ENCODE measurements at regions not wholly inside any gene's neighbourhood (a gene's known extent, or its start where the extent isn't known, plus 50 kb on each side); places are given as distances from the start of the nearest gene placed in this dataset.

DNA sequence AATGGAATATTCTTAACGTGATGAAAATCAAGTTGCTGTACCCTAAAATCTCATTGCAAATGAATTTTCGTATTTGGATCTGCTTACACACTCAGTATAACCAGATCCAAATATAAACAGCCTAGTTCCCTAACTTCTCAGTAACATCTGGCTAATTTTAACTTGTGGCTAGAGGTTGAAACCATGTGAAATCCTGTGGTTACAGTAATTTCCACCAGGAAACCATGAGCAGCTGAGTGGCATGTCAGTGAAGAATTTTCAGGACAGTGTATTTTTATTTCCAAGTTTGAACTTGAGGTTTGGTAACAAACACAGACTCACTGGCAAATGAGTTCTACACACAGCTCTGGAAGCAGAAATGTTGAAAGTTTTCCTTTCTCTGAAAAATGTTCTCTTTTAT lies 754.1 kb downstream of the NR2F2 start:
- no peaks in the 10 kb centered on the region for H3K4me1 ChIP-seq (ENCODE audit: insufficient read depth)
- H3K9me3 ChIP-seq = no peaks in the 10 kb centered on the region
- TF ChIP-seq EP300 (IDR thresholded peaks at IDR 0.05) (no peak), POLR2A (IDR thresholded peaks at IDR 0.05) (no peak)
- TF ChIP-seq, protein P1, sequence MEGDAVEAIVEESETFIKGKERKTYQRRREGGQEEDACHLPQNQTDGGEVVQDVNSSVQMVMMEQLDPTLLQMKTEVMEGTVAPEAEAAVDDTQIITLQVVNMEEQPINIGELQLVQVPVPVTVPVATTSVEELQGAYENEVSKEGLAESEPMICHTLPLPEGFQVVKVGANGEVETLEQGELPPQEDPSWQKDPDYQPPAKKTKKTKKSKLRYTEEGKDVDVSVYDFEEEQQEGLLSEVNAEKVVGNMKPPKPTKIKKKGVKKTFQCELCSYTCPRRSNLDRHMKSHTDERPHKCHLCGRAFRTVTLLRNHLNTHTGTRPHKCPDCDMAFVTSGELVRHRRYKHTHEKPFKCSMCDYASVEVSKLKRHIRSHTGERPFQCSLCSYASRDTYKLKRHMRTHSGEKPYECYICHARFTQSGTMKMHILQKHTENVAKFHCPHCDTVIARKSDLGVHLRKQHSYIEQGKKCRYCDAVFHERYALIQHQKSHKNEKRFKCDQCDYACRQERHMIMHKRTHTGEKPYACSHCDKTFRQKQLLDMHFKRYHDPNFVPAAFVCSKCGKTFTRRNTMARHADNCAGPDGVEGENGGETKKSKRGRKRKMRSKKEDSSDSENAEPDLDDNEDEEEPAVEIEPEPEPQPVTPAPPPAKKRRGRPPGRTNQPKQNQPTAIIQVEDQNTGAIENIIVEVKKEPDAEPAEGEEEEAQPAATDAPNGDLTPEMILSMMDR (IDR thresholded peaks at IDR 0.05) = no peak
- no peaks in the 10 kb centered on the region for H3K27me3 ChIP-seq
- no peak for DNase-seq
- no peak overlapping the region for H3K27ac ChIP-seq
- H3K4me3 ChIP-seq = no peak overlapping the region
- no peaks in the 10 kb centered on the region for H3K36me3 ChIP-seq
- intact Hi-C loops (cut with DNase I) = no loop called here
- 32 to 43% (median 36%) methylated on average over 2 of the region's 2 CpGs for WGBS, 3 donors

DNA sequence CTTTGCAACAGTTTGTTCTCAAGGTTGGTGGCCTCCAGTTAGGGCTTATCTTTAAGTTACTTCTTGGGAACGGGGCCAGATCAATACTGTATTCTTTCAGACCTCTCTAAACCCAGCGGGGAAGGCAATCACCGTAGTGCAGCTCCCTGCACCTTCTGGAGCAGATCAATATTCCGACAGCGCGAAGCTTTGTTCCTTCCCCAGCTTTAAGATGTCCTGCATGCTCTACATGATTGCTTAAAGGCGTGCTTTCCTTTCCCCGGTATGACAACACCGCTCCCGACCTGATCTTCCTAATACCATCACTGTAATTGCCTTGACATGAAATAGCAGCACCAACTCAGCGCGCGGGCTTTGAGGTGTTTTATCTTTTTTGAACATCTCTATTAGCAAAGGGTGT lies 755.2 kb downstream of the NR2F2 start:
- 59 to 77% (median 65%) methylated on average over 13 of the region's 13 CpGs for WGBS, 3 donors
- Histone ChIP-seq H3K36me3 (no peaks in the 10 kb centered on the region), H3K4me3 (no peak overlapping the region), H3K27me3 (no peaks in the 10 kb centered on the region), H3K4me1 (ENCODE audit: insufficient read depth) (no peaks in the 10 kb centered on the region), H3K9me3 (no peaks in the 10 kb centered on the region), H3K27ac (no peak overlapping the region)
- no peak for DNase-seq
- intact Hi-C loops (cut with DNase I) = no loop called here
- TF ChIP-seq, protein P1 (IDR thresholded peaks at IDR 0.05) = no peak
- TF ChIP-seq EP300 (IDR thresholded peaks at IDR 0.05) = no peak
- TF ChIP-seq POLR2A (IDR thresholded peaks at IDR 0.05) = no peak

DNA sequence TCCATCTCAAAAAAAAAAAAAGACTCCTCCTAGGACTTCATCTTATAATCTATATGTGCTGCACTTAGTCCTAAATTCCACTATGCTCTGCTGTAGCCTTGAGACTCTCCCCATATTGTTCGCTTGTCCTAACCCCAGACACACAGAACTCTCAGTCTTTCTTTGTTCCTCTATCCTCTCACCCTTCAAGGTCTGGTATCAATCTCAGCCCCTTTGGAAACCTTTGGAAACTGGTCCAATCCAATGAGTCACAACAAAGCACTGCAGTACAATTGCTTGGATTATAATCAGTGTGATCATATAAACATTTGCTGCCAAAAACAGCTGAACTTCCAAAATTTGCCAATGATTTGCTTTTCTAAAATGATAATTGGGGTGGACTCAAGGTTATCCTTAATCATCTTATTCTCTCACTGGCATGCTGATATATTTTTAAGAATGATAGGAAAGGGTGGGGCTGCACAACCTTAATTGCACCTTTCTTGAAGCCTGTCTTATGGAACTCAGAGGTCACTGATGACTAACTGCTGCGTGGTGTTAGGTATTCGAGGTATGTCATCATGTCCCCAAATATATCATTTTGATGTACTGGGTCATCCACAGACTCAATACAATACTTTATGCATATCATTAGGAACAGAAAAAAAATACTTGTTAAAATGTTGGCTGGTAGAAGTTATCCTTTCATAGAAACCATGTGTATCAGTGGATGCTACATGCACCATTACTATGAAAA lies 756.7 kb downstream of the NR2F2 start:
- H3K4me1 ChIP-seq (ENCODE audit: insufficient read depth) = no peaks in the 10 kb centered on the region
- H3K4me3 ChIP-seq = no peak overlapping the region
- WGBS, 3 donors = 60 to 62% (median 62%) methylated on average over 3 of the region's 3 CpGs
- no peaks in the 10 kb centered on the region for H3K9me3 ChIP-seq
- intact Hi-C loops (cut with DNase I) = no loop called here
- TF ChIP-seq POLR2A (IDR thresholded peaks at IDR 0.05) (no peak), EP300 (IDR thresholded peaks at IDR 0.05) (no peak)
- TF ChIP-seq, protein P1 (IDR thresholded peaks at IDR 0.05) = no peak
- H3K27me3 ChIP-seq = no peaks in the 10 kb centered on the region
- no peak for DNase-seq
- H3K36me3 ChIP-seq = no peaks in the 10 kb centered on the region
- H3K27ac ChIP-seq = no peak overlapping the region

DNA sequence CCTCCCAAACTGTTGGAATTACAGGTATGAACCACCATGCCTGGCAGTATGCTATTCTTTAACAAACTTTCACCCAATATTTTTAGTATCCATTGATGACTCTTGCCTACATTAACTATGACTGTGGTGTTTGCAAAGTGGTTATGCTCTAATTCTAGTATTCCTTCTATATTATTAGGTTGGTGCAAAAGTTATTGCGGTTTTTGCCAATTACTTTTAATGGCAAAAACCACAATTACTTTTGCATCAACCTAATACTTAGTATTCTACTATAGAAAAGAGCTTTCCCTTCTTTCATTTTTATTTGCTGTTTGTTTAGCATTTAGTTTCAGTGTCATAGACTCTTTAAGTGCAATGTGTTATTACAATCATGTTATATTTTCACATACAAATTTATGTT lies 760.6 kb downstream of the NR2F2 start:
- no peak overlapping the region for H3K4me3 ChIP-seq
- no peak for DNase-seq
- 85 to 98% (median 86%) methylated on average over 1 of the region's 1 CpG for WGBS, 3 donors

More for the DNA sequence above, 760.6 kb downstream of the NR2F2 start:
- Histone ChIP-seq H3K9me3 (no peaks in the 10 kb centered on the region), H3K4me1 (ENCODE audit: insufficient read depth) (no peaks in the 10 kb centered on the region), H3K27me3 (no peaks in the 10 kb centered on the region), H3K36me3 (no peaks in the 10 kb centered on the region), H3K27ac (no peak overlapping the region)
- TF ChIP-seq POLR2A (IDR thresholded peaks at IDR 0.05) = no peak
- no peak for TF ChIP-seq EP300 (IDR thresholded peaks at IDR 0.05)
- TF ChIP-seq, protein P1 (IDR thresholded peaks at IDR 0.05) = no peak
- intact Hi-C loops (cut with DNase I) = no loop called here

All from ovary (tissue), 7 donors.